ENCODE measurements at regions not wholly inside any gene's neighbourhood (a gene's known extent, or its start where the extent isn't known, plus 50 kb on each side); places are given as distances from the start of the nearest gene placed in this dataset.
"Not testable (repeated sequence)": the region's sequence is repeated elsewhere in the genome, so short reads cannot be mapped to it uniquely, and the experiment has no call there.

DNA sequence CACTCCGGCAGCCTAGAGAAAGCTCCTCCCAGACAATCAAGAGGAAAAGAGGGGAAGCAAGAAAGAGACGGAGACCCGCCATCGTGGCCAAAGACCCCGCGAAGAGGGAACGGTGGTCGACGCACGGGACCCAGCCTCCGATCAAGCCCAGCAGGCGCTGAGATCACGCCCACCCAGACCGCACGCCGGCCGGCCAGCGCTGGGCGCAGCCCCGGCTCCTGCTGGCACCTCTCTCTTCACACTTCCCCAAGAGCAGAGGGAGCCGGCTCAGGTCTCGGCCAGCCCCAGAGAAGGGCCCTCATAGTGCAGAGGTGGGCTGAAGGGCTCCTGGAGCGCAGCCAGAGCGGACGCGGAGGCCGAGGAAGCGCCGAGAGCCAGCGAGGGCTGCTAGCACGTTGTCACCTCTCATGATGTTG is 918.4 kb upstream of the ADAMTS5 start:
- DNase-seq (ENCODE audit: low spot score in 2 of 2, unreplicated experiment in 2 of 2), result no peak
- H3K4me1 Mint-ChIP-seq, result no peaks in the 10 kb centered on the region
- H3K9me3 Mint-ChIP-seq, result peaks cover 7% of the 10 kb centered on the region
- TF ChIP-seq, protein P1, sequence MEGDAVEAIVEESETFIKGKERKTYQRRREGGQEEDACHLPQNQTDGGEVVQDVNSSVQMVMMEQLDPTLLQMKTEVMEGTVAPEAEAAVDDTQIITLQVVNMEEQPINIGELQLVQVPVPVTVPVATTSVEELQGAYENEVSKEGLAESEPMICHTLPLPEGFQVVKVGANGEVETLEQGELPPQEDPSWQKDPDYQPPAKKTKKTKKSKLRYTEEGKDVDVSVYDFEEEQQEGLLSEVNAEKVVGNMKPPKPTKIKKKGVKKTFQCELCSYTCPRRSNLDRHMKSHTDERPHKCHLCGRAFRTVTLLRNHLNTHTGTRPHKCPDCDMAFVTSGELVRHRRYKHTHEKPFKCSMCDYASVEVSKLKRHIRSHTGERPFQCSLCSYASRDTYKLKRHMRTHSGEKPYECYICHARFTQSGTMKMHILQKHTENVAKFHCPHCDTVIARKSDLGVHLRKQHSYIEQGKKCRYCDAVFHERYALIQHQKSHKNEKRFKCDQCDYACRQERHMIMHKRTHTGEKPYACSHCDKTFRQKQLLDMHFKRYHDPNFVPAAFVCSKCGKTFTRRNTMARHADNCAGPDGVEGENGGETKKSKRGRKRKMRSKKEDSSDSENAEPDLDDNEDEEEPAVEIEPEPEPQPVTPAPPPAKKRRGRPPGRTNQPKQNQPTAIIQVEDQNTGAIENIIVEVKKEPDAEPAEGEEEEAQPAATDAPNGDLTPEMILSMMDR (IDR thresholded peaks at IDR 0.05; ENCODE audit: unreplicated experiment), result no peak
- peaks cover 3% of the 10 kb centered on the region for H3K36me3 Mint-ChIP-seq
- H3K27me3 Mint-ChIP-seq (ENCODE audit: low read depth), result no peaks in the 10 kb centered on the region
- H3K4me3 Mint-ChIP-seq, result no peak overlapping the region
- no peak overlapping the region for H3K27ac Mint-ChIP-seq

DNA sequence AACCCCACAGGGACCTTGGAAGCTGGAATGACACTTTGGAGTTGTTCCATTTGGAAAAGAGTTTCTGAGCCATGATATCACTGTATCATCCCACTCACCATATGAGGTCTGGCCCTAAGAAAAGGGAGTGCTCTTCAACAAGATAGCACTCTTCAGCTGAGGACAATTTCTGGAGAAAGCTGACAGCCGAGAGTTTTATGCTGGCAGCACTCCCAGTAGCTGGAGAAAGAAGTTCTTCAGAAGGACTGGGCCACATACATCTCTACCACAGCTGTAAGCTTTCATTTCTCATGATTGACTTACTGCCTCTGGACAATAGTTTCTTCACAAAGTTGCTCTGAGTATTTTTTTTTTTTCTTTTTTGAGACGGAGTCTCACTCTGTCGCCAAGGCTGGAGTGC is 914.4 kb upstream of the ADAMTS5 start:
- H3K4me3 Mint-ChIP-seq; H3K9me3 Mint-ChIP-seq; H3K4me1 Mint-ChIP-seq; H3K36me3 Mint-ChIP-seq; H3K27me3 Mint-ChIP-seq (ENCODE audit: low read depth); H3K27ac Mint-ChIP-seq; DNase-seq (ENCODE audit: low spot score in 2 of 2, unreplicated experiment in 2 of 2): not testable (repeated sequence)

DNA sequence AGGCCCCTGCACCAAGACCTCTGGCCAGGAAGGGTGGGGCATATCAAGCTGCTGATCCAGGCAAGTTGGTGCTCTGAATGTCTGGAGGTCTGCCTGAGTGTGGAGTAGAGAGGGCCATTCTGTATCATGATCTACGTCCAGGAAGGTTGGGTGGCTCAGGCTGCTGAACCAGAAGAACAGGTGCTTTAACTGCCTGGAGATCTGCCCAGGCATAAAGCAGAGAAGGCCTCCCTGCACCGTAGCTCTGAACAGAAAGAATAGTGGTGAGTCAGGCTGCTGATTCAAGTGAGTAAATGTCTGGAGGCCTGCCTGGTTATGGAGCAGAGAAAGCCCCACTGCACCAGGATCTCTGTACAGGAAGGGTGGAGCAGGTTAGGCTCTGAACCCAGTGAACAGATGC is 905.5 kb upstream of the ADAMTS5 start:
- H3K27ac Mint-ChIP-seq; H3K4me3 Mint-ChIP-seq; H3K27me3 Mint-ChIP-seq (ENCODE audit: low read depth); H3K4me1 Mint-ChIP-seq; DNase-seq (ENCODE audit: low spot score in 2 of 2, unreplicated experiment in 2 of 2): not testable (repeated sequence)
- Mint-ChIP-seq H3K36me3 (peaks cover 11% of the 10 kb centered on the region), H3K9me3 (peaks cover 35% of the 10 kb centered on the region)

DNA sequence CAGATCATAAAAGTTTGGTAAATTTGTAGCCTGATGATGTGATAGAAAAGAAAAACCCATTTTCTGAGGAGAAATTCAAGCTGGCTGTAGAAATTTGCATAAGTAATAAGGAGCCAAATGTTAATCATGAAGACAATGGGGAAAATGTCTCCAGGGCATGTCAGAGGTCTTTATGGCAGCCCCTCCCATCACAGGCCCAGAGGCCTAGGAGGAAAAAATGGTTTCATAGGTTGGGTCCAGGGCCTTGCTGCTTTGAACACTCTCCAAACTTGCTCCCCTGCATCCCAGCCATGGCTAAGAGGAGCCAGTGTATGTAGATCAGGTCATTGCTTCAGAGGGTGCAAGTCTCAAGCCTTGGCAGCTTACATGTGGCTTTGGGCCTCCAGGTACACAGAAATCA is 903.9 kb upstream of the ADAMTS5 start:
- H3K36me3 Mint-ChIP-seq, result peaks cover 11% of the 10 kb centered on the region
- not testable (repeated sequence) for DNase-seq (ENCODE audit: low spot score in 2 of 2, unreplicated experiment in 2 of 2); H3K27ac Mint-ChIP-seq; H3K27me3 Mint-ChIP-seq (ENCODE audit: low read depth); H3K4me1 Mint-ChIP-seq; H3K4me3 Mint-ChIP-seq
- H3K9me3 Mint-ChIP-seq, result peaks cover 40% of the 10 kb centered on the region

DNA sequence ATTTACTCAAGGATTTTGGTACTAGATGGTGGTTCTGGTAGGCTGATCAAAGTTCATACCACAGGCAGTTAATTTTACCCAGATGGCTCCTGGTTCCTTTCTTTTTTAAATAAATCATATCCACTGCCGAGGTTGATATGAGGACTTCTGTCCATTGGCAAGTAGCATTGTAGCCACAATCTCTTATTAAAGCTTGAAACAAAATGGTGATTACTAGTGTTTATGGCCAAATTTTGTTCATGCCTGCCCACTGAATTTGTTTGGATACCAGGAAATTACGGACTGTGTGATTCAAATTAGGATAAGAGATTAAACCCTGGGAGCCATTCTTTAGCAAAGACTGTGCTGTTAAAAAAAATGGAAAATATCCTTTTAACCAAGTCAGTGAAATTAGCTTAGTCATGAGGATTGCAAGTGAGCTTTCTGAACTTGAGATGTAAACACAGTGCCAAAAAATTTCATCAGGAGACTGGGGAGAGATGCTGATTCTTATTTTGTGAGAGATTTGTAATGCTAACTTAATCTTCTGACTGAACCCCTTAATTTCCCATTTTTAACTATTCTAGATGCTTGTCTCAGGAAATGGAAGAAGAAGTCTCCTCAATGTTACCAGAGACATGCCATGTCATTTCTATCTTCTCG is 893.5 kb upstream of the ADAMTS5 start:
- not testable (repeated sequence) for H3K27ac Mint-ChIP-seq; H3K36me3 Mint-ChIP-seq; H3K9me3 Mint-ChIP-seq; DNase-seq (ENCODE audit: low spot score in 2 of 2, unreplicated experiment in 2 of 2); H3K4me3 Mint-ChIP-seq; H3K4me1 Mint-ChIP-seq; H3K27me3 Mint-ChIP-seq (ENCODE audit: low read depth)

DNA sequence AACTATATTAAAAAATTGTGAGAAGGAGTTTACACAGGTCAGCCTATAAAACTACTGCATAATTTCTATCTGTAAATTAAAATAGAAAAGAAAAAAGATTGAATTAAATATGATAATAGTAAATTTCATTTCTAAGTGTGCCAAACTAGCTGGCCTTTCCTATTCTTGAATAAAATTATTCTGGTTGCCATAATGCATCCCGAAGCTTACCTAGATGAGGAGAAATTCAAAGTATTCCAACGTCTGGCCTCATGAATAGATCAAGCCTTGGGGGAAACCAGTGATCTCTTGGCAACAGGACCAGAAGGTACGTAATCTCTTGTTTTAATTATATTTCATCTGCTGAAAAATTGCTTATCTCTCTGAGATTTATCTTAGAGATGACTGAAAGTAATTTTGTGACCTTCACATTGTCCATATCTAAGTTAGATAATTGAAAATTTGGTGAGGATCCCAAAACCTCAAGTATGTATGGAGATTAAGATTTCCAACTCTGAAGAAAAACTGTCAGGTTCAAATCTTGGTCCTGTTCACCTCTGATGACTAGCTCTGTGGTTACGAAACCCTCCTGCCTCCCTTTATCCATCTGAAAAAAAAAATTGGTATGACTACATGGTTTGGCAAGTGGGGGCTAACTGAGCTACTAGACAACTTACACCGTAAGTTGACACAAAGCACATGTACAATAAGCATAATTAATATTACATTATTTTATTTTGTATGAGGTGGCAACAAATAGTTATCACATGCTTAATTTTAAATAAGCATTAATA is 891.4 kb upstream of the ADAMTS5 start:
- not testable (repeated sequence) for H3K9me3 Mint-ChIP-seq; H3K36me3 Mint-ChIP-seq; H3K27me3 Mint-ChIP-seq (ENCODE audit: low read depth); H3K4me3 Mint-ChIP-seq; H3K27ac Mint-ChIP-seq; DNase-seq (ENCODE audit: low spot score in 2 of 2, unreplicated experiment in 2 of 2)
- peaks cover 12% of the 10 kb centered on the region for H3K4me1 Mint-ChIP-seq

DNA sequence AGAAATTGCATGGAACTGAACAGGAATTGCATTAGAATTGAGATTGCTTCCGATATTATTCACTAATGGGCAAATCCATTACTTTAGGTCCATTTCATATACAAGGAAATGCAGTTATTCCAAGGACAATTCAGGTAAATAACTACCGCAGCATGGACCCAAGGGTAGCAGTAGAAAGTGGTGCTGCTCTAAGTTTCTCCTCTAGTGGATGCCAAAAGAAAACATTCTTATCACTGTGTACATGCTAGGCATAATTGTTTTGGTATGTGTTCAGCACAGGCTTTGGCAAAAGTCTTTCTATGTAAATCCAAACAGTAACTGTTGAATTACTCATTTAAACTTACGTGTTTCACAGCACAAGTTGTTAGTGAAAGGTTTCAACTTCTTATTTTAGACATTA is 890.1 kb upstream of the ADAMTS5 start:
- DNase-seq (ENCODE audit: low spot score in 2 of 2, unreplicated experiment in 2 of 2); H3K27ac Mint-ChIP-seq; H3K36me3 Mint-ChIP-seq; H3K9me3 Mint-ChIP-seq; H3K27me3 Mint-ChIP-seq (ENCODE audit: low read depth); H3K4me3 Mint-ChIP-seq: not testable (repeated sequence)
- peaks cover 12% of the 10 kb centered on the region for H3K4me1 Mint-ChIP-seq

DNA sequence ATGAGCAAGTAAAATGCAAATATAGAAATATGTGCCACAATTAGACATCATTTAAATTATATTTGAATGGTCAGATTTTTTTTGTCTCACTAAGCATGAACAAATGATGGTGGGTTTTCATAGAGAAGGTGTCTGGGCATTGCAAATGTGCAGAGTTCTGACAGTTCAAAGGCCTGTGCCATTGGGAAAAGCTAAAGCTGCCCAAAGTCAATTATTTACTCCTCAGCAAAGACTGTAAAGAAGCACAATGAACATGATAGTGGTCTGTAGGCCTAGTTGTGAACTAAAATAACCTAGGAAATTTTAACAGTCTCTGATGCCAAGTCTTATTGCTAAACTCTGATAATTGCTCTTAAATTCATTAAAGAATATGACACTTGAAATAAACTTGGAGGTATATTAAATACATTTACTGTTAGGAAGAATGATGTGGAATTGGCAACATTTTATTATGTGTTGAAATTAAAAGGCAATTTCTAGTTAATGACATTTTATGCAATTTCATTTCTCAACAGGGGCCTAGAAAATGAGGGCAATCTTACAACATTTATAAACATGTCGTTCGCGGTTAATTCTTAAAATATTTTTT is 874.3 kb upstream of the ADAMTS5 start:
- Mint-ChIP-seq H3K27me3 (ENCODE audit: low read depth) (no peaks in the 10 kb centered on the region), H3K4me1 (peaks cover 16% of the 10 kb centered on the region), H3K9me3 (peaks cover 14% of the 10 kb centered on the region), H3K27ac (no peak overlapping the region), H3K36me3 (peaks cover 8% of the 10 kb centered on the region), H3K4me3 (no peak overlapping the region)
- no peak for DNase-seq (ENCODE audit: low spot score in 2 of 2, unreplicated experiment in 2 of 2)
- TF ChIP-seq, protein P1 (IDR thresholded peaks at IDR 0.05; ENCODE audit: unreplicated experiment), result no peak

Data from mesothelial cell of epicardium (in vitro differentiated cells).